Activated CD8-positive, alpha-beta memory T cell treated with anti-CD3 and anti-CD28 coated beads for 36 hours (primary cell): ENCODE measurements at regions not wholly inside any gene's neighbourhood (a gene's known extent, or its start where the extent isn't known, plus 50 kb on each side); places are given as distances from the start of the nearest gene placed in this dataset.

Source experiments
- CTCF ChIA-PET: fragments of 350-600 bp; sonication (Branson Sonifier 250); formaldehyde crosslinking; loops from one replicate; lab custom pipeline; 2021; ENCODE audit warnings: antibody characterized with exemption; lab: Charles Lee
- POLR2A ChIA-PET: fragments of 350-600 bp; sonication (Branson Sonifier 250); formaldehyde crosslinking; loops from one replicate; lab custom pipeline; 2021; ENCODE audit warnings: antibody characterized with exemption; lab: Charles Lee

DNA sequence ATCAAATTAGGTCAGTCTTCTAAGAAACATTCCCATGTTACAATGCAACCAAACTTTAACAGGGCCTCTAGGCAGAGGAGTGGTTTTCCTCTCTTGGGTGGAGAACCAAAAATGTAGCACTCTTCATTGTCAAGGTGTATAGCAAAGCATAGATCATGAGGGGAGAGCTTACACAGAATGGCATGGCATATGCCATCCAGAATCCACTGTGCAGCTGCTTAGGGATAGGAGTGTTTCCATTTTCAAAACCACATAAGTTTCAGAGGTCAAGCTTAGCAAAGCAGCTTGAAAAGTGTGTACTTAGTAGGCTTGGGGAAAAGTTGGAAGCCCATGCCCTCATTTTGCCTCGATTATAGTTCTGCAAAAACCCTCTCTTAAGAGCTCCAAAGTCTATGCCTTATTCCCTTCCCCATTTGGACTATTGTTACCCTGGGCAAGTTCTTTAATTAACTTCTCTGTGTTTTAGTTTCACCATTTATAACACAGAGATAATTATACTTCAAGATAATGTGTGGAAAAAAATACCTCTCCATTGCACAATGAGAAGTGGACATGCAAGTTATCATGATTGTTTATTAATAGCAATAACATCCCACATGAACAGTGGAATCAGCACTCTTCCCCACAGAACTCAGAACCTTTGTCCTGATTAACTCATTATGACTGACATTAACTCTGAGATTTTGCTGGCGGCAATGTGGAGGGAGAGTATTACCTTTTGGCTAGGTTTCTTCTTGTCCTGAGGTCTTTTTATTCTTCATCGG is 398.9 kb upstream of the WWC1 start:
- POLR2A ChIA-PET = no interaction called here
- CTCF ChIA-PET = no interaction called here

DNA sequence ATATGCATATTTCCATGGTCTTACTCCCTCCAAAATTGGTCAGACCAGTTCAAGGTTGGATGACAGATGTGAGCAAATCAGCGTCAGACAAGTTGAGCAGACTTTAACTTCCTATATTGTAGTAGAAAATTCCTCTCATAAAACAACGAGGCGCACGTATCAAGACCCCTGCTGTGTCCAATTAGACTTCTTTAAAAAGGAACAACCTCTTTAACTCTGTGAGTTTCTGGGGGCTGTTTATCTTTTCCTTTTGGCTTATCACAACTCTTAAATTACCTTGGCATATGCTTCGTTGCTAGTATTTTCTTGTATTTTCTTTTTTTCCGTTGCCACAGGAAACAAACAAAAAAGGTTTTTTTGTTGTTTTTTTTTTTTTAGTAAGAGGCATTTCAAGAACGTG is 398.2 kb upstream of the WWC1 start:
- CTCF ChIA-PET = no interaction called here
- POLR2A ChIA-PET = no interaction called here

DNA sequence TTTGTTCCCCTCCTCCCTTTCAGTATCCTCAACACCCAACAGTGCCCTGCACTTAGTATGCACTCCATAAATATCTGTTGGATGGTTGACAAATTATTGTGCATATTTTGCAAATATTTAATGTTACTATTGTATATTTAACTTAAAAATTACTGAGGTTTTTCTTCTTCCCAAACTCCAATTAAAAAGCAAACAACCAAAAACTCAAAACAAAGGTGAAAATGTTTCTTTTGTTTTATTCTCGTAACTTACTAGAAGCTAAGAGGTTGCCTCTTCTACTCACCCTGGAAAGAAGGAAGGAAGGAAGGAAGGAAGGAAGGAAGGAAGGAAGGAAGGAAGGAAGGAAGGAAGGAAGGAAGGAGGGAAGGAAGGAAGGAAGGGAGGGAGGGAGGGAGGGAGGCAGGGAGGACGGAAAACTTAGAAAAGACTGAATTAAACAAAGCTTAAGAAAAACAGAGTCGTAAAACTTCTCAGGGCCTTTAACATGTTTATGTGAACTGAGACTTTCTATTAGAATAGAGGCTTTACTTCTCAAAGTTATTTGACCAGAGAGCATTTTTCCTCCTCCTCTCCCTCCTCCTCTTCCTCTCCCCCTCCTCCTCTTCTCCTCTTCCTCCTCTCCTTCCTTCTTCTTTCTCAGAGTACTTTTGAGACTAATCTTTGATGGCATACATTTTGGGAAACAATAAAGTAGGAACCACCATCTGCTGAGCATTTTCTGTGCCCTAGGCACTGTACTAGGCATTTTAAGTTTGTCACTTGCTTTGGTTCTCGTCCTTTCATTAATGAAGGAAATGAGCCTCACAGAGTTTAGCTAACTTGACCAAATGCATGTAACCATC is 396.6 kb upstream of the WWC1 start:
- ChIA-PET CTCF (no interaction called here), POLR2A (no interaction called here)

DNA sequence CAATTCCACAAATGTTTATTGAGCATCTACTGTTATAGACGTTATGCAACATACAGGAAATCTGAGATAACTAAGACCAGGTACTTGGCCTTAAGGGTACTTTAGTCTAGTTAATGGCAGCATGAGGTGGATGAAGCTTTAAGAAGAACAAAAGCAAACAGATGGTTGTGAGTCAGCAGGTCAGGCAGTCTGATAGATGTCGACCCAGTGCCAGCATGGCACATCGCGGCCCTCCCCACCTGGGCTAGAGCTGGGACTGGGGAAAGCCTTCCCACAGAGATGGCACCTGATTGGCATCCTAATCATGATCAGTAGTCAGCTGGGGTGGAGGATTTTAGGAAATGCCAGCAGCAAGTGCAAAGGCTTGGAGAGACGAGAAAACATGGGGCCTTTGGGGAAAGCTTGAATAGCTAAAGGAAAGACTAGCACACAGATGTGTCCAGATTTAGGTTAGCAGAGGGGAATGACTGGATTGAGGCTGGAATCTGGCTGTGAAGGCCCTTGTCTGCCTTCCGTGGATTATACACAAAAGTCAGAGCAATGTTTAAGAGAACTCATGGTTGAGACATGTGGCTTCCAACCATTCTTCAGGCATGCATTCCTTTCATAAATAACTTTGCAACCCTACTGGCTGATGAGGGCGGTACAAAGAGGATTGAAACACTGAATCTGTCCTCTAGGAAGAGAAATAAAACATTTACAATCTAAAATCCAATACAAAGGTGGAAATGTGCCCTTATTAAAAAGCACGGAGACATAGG is 395.4 kb upstream of the WWC1 start:
- POLR2A ChIA-PET = no interaction called here
- CTCF ChIA-PET = no interaction called here

DNA sequence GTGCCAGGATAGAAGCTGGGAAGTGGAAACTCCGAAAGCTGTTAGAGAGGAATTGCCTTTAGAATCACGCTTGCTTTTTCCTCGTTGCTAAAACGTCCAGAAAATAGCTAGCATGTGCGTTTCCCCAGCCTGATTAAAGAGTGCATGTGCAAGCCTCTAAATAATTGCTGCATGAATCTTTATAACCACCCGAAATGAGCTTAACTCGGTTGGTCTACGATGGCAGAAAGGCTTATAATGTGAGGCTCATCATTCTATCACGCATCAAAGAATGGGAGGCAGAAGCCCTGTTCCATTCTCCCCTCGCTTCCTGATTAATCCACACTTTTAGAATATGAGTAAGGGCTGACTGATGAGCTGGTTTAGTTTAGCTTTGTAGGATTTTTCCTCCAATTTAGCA is 394.6 kb upstream of the WWC1 start:
- POLR2A ChIA-PET = no interaction called here
- CTCF ChIA-PET = interaction anchor here (0.6 kb wide), 1 partner anchor 137 kb away, joined by 4 read pairs; no protein-coding TSS in a partner anchor

DNA sequence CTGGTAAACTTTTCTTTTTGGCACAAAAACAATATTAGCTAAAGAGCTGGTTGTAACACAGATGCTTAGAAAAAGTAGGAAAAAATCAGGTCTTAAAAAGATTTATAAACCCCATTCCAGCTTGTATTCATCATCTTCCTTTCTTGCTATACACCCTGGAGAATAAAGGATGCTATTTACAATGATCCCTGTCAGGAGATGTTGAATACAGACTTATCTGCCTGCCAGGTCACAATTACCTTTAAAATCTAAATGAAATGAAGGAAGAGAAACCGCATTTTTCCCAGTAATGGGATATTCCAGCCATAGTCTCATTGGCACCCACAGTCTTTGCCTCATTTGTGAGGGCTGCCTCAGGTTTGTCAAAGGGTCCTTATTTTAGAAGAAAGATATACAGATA is 394.1 kb upstream of the WWC1 start:
- ChIA-PET CTCF (no interaction called here), POLR2A (no interaction called here)

DNA sequence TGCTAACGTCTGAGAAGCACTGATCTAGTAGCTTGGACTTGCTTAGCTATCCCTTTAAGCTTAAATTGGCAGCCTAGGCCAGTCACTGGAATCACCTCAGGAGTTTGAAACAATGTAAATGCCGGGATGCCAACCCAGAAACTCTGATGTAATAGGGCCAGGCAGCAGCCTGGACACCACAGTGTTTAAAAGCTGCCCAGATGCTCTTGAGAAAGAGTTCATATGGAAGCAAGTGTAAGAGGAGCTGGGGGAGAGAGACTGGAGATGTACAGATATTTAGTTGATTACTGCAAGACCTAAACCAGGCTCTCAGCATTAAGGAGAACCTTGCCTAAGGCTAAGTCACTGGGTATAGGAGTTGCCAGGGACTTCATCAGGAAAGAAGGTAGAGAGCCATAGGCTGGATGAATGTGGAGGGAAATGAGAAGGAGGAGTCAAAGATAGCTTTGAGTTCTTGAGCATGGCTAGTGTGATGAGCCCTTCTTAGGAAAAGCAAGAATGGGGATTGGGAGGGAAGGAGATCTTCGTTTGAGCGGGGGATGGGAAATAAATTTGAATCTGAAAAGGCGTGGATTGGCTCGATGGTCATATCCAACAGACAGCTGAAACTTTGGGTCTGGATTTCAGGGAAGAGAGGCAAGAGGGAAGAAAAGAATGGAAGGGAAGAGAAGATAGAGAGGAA is 392.9 kb upstream of the WWC1 start:
- ChIA-PET CTCF (no interaction called here), POLR2A (no interaction called here)

DNA sequence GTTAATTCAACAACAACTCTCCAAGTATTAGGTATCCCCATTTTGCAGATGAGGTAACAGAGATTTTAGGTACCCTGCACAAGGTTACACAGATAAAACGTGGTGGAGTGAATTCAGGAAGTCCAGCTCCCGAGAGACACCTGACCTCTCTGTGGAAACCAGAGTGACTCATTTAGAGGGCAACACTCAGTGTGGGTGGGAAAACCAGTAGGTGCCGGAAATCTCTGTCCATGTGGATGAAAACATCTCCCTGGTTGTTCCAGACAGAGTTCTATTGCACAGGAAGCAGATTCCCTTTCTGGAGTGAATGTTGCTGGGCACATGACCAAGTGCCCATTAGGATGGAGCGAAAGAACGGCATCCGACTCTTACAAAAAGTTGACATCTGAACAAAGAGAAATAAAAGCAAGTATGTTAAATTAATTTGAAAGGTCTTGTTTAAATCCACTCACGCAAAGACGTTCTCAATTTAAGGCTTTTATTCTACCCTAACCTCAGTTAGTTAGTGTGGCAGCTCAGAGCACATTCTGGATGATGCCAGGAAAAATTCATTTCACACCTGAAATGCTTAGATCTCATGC is 391.9 kb upstream of the WWC1 start:
- POLR2A ChIA-PET = no interaction called here
- CTCF ChIA-PET = no interaction called here

DNA sequence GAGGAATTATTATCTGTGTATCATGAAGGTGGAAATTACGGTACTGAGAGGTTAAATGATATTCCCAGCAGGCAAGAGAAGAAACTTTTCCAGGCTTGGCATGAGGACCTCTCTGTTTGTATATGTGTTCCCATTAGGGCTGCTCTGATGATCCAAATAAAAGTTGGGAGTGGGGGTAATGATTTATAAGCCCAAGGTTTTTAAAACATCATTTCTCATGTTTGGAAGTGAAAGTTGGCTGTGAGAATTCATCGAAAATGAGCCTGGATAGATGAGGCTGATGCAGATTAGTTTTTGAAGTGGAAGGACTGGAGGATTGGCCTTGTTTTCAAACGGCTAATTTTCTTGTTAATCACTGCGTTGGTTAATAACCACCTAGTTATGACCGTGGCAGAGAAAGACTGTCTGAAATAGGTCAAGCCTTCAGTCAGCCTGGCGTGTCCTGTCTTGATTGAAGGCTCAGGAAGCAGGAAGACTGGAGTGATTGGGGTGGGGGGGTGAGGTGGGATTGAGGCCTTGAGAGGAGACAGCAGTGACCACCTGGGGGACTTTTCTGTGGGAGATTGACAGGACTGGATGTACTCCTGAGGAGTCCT is 391.0 kb upstream of the WWC1 start:
- ChIA-PET POLR2A (no interaction called here), CTCF (no interaction called here)

DNA sequence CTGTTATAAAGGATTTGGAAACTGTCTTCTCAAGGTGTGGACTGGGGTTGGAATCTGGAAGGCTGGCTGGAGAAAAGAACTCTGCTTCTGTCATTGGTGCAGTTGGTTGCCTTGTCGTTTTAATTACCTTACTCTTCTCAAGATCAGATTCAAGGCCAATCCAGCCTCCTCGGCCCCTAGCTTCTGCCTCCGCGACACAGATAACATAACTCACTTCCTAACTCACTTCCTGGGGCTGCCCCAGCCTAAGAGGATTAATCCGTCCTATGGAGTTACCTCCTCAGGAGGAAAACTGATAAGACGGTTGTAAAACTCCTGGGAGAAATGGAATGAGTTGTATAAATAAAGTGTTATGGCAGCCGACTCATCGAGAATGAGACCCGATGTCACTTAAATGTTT is 389.1 kb upstream of the WWC1 start:
- CTCF ChIA-PET = no interaction called here
- POLR2A ChIA-PET = no interaction called here

DNA sequence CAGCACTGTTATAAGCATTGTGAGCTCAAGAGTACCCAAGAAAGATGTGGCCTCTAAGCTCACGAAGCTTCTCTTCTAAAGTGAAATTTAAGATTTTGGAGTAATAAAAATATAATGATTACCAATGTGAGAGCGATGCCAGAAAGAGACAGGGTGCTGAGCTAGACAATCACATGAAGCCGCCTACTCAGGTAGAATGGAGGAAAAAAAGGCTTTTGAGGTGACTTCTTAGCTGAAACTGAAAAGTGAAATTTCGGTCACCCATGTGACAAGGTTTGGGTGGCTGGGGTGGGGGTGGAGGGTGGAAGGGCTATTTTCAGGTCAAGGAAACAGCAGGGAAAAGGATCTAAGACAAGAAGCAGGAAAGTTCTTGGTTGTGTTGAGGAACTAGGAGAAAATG is 388.2 kb upstream of the WWC1 start:
- POLR2A ChIA-PET = no interaction called here
- CTCF ChIA-PET = no interaction called here

DNA sequence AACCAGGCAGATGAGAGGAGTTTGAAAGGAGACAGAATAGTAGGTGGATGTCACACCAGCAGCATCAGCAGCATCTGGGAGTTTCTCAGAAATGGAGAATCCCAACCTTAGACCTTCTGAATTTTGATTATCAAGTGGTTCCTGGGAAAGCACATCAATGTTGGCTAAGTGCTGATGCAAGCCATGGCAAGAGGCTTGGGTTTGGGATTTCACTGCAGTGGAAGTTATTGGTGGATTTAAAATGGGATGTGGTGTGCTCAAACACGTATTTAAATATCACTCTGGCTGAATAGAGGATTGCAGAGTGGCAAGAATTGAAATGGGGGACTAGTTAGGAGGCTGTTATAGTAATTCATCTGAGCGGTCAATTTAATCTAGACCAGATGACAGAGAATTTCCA is 387.8 kb upstream of the WWC1 start:
- ChIA-PET CTCF (no interaction called here), POLR2A (no interaction called here)

DNA sequence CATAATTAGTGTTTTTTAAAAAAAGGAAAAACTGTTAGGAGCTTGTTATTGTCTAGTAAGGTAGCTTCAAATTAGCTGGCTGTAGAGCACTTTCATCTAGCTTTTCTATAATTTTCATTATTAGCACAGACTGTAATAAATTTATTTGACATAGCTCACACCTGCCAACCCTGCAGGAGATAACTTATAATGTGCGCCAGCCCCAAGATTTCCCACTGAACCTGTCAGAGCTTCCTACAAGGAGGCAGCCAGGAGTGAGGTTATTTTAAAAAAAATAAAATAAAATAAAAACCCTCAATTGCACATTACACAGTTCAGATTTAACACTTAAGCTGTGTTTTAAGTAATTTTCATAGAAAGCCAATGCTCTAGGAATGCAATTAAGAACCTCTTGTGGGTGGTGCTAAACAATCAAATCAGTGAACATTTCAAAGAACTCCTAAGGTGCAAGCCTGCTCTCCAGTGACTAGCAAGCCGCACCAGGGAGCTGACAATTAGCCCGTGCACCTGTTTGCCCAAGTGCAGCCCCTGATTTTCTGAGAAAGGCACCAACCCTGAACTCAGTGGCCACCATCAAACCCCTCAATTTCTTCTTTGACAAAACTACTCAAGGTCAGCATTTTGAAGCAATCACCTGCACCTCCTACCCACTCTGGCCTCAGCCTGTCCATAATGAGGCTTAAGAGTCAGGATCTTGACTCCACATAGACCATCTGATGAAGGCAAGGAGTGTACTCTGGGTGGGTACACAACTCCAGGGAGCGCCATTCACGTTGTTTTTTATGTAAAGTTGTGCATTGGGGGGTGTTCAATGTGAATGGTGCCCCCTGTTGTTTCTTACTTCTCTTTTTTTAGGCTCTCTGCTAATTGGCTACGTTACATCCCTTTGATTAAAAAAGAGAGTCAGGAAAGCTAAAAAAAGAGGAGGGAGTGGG is 385.3 kb upstream of the WWC1 start:
- ChIA-PET CTCF (no interaction called here), POLR2A (no interaction called here)

DNA sequence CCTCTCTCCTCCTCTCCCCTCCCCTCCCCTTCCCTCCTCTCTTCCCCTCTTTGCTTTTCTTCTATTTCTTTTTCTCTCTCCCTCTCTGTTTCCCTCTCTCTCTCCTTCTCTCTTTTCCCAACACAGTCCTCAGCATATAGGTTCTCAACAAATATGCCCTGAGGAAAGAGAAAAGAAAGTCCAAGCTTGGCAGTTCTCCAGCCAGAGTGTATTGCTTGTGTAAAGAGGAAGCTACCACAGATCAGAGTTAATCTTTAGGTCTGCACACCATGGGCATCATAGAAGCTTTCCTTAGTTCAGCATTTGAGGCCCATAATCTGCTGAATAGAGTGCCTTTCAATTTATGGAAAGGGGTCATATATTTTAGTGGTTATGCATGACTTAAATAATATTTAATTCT is 382.8 kb upstream of the WWC1 start:
- ChIA-PET POLR2A (no interaction called here), CTCF (no interaction called here)

DNA sequence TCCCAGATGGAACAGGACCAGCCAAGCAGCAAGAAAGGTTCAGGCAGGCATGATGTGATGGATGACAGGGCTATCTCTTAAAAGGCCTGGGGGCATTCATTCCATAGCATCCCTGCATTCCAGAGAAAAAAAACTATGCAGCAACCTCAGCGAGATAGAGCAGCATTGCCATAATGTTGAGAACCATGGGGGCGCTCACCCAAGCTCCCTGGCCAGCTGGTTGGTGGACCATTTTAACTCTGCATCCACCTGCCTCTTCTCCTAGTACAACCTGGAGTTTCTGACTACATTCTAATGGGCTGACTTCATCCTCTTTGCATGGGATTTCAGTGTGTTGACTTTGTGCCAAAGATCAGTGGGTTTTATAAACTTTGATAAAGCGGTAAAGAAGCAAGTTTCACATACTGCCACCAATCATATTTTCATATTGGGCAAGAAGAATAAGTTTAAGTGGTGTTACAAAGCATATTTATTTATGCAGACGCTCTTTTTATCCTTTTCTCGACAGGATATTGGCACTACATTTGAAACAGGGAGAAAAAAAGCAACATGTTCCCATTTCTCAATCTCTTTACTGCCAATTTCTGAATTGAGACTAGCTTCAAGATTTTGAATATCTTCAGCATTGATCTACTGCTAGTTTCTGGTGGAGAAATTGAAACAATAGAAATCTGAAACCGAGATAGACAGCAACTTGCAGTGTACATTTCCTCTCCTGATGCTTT is 378.3 kb upstream of the WWC1 start:
- ChIA-PET CTCF (no interaction called here), POLR2A (no interaction called here)

DNA sequence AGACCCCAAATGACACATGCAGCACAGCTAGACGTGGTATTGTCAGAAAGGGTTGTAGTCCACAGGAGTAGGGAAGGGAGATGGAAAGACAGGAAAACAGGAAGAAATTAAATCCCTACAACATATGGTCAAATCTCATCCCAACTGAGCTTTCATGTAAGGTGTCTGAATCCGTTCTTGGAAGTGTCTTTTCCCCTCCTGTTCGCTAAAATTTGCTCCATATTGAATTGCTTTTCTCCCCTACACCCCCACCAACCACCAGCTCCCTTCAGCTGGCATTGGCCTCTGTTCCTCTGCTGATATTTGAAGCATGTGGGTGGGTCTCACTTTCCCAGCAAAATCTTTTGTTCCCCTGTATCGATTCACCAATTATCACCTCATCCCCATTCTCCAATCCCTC is 376.2 kb upstream of the WWC1 start:
- POLR2A ChIA-PET = no interaction called here
- CTCF ChIA-PET = no interaction called here

DNA sequence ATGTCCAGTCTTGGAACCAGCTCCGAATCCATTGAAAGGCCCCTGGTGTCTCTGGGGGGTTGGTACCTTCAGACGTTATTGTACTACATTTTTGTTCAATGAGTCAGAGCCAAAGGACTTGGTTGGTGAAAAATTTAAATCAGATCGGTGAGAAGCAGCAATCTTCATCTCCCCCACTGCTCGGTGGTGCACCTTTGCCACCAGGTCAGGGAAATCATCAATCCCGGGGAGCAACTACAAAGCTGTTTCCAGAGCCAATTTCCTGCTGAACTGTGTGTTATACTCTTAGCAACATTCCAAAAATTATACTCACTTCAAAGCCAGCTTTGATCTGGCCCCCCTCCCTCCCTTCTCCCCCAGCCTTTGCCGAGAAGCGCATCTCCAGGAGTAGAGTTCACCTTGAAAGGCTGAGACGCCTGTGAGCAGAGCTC is 375.2 kb upstream of the WWC1 start:
- ChIA-PET CTCF (interaction anchor here (1.0 kb wide), 1 partner anchor 10 kb away, joined by 3 read pairs; no protein-coding TSS in a partner anchor), POLR2A (no interaction called here)
